HuH-7.5 (cell line): ENCODE measurements at regions not wholly inside any gene's neighbourhood (a gene's known extent, or its start where the extent isn't known, plus 50 kb on each side); places are given as distances from the start of the nearest gene placed in this dataset.
"Not testable (repeated sequence)": the region's sequence is repeated elsewhere in the genome, so short reads cannot be mapped to it uniquely, and the experiment has no call there.

Experiments used
- DNase-seq: peaks from one replicate; pipeline ENCODE4 v3.0.0; 2011; ENCODE audit warnings: low spot score

- not testable (repeated sequence) for DNase-seq
These were observed 414.8 kb upstream of the SYNCRIP start for GRCh38 chr6:86057293-86057980.

- DNase-seq, result no peak
These were observed 402.4 kb upstream of the SYNCRIP start for GRCh38 chr6:86045038-86045437.

GRCh38 chr6:86042214-86042613 is 399.5 kb upstream of the SYNCRIP start:
- DNase-seq, result no peak

- DNase-seq, result no peak
These were observed 389.0 kb upstream of the SYNCRIP start for GRCh38 chr6:86031713-86032112.

GRCh38 chr6:86030875-86031274 is 388.2 kb upstream of the SYNCRIP start:
- no peak for DNase-seq

- no peak for DNase-seq
These were observed 386.1 kb upstream of the SYNCRIP start for GRCh38 chr6:86028776-86029175.

- not testable (repeated sequence) for DNase-seq
These were observed 384.2 kb upstream of the SYNCRIP start for GRCh38 chr6:86026890-86027289.

- DNase-seq, result no peak
These were observed 374.6 kb upstream of the SYNCRIP start for GRCh38 chr6:86017236-86017635.

GRCh38 chr6:86016567-86016966 is 373.9 kb upstream of the SYNCRIP start:
- no peak for DNase-seq

- DNase-seq, result no peak
These were observed 373.4 kb upstream of the SYNCRIP start for GRCh38 chr6:86016077-86016476.

- not testable (repeated sequence) for DNase-seq
These were observed 370.3 kb upstream of the SYNCRIP start for GRCh38 chr6:86012991-86013390.

GRCh38 chr6:86010915-86011786 is 368.5 kb upstream of the SYNCRIP start:
- no peak for DNase-seq

- no peak for DNase-seq
These were observed 354.5 kb upstream of the SYNCRIP start for GRCh38 chr6:85997206-85997605.

GRCh38 chr6:85996034-85996375 is 353.3 kb upstream of the SYNCRIP start:
- no peak for DNase-seq

GRCh38 chr6:85995339-85996033 is 352.8 kb upstream of the SYNCRIP start:
- no peak for DNase-seq

GRCh38 chr6:85986681-85987080 is 344.0 kb upstream of the SYNCRIP start:
- DNase-seq, result no peak

GRCh38 chr6:85983032-85983659 is 340.5 kb upstream of the SYNCRIP start:
- DNase-seq, result no peak

- no peak for DNase-seq
These were observed 335.0 kb upstream of the SYNCRIP start for GRCh38 chr6:85977661-85978060.

- no peak for DNase-seq
These were observed 333.3 kb upstream of the SYNCRIP start for GRCh38 chr6:85975957-85976356.

- no peak for DNase-seq
These were observed 328.6 kb upstream of the SYNCRIP start for GRCh38 chr6:85971238-85971637.

GRCh38 chr6:85966828-85967227 is 324.1 kb upstream of the SYNCRIP start:
- no peak for DNase-seq

- DNase-seq, result no peak
These were observed 319.1 kb upstream of the SYNCRIP start for GRCh38 chr6:85961746-85962145.
